Muscle of leg (tissue), 3 donors: ENCODE measurements at regions not wholly inside any gene's neighbourhood (a gene's known extent, or its start where the extent isn't known, plus 50 kb on each side); places are given as distances from the start of the nearest gene placed in this dataset.

ENCODE experiments used
- DNase-seq: peaks from one replicate; pipeline ENCODE4 v3.0.0; 2013
- H3K27ac ChIP-seq: one replicate; pipeline ENCODE4 v1.5.1; 2013; ENCODE audit warnings: mild to moderate bottlenecking, low read length, control low read depth
- H3K27me3 ChIP-seq: one replicate; pipeline ENCODE4 v1.6.1; 2013; ENCODE audit warnings: low read length; ENCODE audit not compliant: control insufficient read depth, insufficient read depth
- H3K36me3 ChIP-seq: one replicate; pipeline ENCODE4 v1.6.1; 2013; ENCODE audit warnings: low read length; ENCODE audit not compliant: control insufficient read depth, insufficient read depth
- H3K4me1 ChIP-seq: one replicate; pipeline ENCODE4 v1.6.1; 2013; ENCODE audit warnings: low read length; ENCODE audit not compliant: control insufficient read depth, insufficient read depth
- H3K4me3 ChIP-seq: one replicate; pipeline ENCODE4 v1.5.1; 2013; ENCODE audit warnings: low read length, control low read depth
- H3K9me3 ChIP-seq: replicated peaks from 2 replicates; pipeline ENCODE4 v1.6.1; 2013; ENCODE audit warnings: low read depth, low read length; ENCODE audit not compliant: control insufficient read depth
- WGBS: methylation state at CpG from one replicate; pipeline ENCODE4 v1.1.5; 2013; ENCODE audit warnings: missing lambda C conversion rate; ENCODE audit not compliant: insufficient coverage; 5-methylcytosine and 5-hydroxymethylcytosine counted together

DNA sequence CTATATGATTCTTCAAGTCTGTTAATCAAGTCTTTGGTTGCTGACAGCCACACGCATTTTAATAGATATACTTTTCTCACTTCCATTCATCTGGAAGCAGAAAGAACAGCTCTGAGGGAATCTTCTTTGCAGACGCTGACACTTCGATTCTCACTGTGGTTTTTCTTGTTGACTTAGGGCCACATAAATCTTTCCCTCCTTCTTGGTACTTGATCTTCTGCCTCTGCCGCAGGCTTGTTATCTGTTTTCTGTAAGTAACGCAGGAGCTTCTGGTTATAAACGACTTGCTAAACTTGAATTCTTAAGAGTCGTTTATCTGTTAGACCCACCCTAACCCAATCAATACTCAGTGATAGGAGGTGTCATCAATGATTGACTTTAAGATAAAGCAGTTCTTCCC, 268.8 kb upstream of the SULF2 start:
- WGBS, result 87% methylated on average over 3 of the region's 7 CpGs
- Histone ChIP-seq H3K9me3 (peaks cover 3% of the 10 kb centered on the region), H3K4me3 (no peak overlapping the region), H3K4me1 (peaks cover 7% of the 10 kb centered on the region), H3K27ac (no peak overlapping the region), H3K27me3 (no peaks in the 10 kb centered on the region), H3K36me3 (no peaks in the 10 kb centered on the region)
- no peak for DNase-seq

DNA sequence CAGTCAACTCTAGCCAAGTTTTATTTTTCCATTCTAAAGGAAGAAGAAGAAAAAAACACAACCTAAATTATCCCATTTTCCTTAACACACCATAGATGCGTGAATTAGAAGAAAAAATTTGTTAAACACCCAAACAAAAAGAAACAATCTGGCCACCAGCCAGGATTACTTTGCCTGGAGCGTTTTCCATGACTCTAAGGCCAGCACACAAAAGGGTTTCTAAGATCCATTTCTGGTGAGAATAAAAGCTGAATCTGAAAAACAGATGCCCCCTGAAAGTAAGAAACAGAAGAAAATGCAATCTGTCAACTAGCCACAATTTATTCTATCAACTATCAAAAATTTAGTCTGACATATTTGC, 267.2 kb upstream of the SULF2 start:
- Histone ChIP-seq H3K36me3 (no peaks in the 10 kb centered on the region), H3K4me1 (peaks cover 7% of the 10 kb centered on the region), H3K27me3 (no peaks in the 10 kb centered on the region), H3K27ac (peak overlapping the region; percentile 32), H3K9me3 (no peaks in the 10 kb centered on the region), H3K4me3 (no peak overlapping the region)
- no CpG with 5 or more reads among the region's 2 CpGs for WGBS
- peak; percentile 80 for DNase-seq

DNA sequence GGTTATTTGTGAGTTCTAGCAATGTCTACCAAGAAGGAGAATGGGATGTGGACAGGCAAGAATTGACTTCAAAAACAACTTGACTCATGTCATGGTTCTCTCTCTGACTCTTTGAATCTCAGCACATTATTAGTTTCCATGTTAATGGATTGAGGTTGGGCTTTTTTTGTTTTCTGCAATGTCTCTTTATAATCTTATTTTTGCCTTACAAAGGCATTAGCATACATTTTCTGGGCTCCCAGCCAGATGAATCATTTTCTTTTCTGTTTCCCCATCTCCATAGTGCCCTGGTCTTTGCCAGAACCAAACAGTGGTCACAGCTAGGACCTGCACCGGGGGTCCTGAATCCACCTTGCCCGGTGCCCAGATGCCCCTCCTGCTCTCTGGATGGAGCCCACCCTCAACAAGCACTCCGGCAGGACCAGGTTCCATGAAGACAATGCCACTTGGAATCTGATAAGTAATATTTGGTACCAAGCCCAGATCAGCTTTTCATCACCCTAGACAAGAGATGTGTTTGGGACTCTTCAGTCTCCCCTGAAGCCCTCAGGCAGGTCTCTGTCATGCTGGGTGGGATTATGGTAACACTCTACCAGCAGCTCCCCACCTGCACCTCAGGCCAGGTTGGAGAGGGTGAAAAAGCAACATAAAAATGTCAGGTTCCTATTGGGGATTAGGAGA, 266.7 kb upstream of the SULF2 start:
- Histone ChIP-seq H3K9me3 (no peaks in the 10 kb centered on the region), H3K4me3 (no peak overlapping the region), H3K27me3 (no peaks in the 10 kb centered on the region), H3K27ac (peak overlapping the region; percentile 32), H3K4me1 (peaks cover 7% of the 10 kb centered on the region), H3K36me3 (no peaks in the 10 kb centered on the region)
- 58% methylated on average over 2 of the region's 3 CpGs for WGBS
- DNase-seq, result peak; percentile 94

DNA sequence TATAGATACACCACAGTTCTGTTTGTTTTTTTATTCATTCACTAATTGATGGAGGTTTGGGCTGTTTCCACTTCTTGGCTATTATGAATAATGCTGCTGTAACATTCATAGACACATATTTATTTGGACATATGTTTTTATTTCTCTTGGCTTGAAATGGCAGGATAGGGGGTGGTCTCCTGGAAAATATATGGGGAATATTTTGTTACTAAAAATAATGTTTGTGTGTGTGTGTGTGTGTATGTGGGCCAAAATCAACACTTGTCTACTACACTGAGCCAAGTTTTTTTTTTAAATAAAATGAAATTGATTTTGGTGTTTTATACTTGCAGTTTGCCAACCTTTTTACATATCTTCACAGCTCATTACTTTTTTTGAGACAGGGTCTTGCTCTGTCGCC, 264.4 kb upstream of the SULF2 start:
- H3K4me3 ChIP-seq, result no peak overlapping the region
- H3K9me3 ChIP-seq, result no peaks in the 10 kb centered on the region
- peaks cover 7% of the 10 kb centered on the region for H3K4me1 ChIP-seq
- H3K27me3 ChIP-seq, result no peaks in the 10 kb centered on the region
- H3K27ac ChIP-seq, result no peak overlapping the region
- 50% methylated on average over 1 of the region's 1 CpG for WGBS
- H3K36me3 ChIP-seq, result no peaks in the 10 kb centered on the region
- peak; percentile 67 for DNase-seq

DNA sequence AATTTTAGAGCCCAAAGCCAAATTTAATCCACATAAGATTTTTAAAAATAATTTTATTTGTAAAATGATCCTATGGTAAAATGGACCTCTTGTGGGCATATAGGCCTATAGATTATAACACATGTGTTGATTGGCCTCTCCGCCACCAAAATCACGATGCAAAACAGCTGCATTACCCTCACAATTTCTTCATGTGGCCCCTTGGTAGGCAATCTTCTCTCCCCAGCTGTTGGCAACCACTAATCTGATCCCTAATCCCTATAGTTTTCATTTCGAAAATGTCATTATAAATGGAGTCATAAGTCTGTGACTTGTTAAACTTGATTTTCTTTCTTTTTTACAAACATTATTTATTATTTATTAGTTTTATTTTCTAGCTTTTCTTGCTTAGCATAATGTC, 263.9 kb upstream of the SULF2 start:
- Histone ChIP-seq H3K9me3 (no peaks in the 10 kb centered on the region), H3K36me3 (no peaks in the 10 kb centered on the region), H3K4me1 (peaks cover 7% of the 10 kb centered on the region), H3K27ac (no peak overlapping the region), H3K27me3 (no peaks in the 10 kb centered on the region), H3K4me3 (no peak overlapping the region)
- WGBS, result no CpG with 5 or more reads among the region's 3 CpGs
- no peak for DNase-seq

DNA sequence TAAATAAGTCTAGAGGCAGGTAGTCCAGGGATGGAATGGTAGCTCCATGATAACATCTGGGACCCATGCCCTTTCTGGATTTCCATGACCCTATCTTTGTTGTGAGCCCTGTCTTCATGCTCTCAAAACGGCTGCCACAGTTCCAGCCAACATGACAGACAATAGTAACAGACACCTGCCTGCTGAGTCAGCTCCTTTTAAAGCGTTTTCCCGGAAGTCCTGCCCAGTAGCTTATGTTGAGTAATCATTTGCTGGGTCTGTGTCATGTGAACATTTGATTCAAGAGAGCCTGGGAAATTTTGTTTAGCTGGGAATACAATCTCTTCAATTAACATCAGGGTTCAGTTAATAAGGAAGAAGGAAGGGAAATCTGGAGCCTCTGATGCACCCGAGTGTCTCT, 262.2 kb upstream of the SULF2 start:
- H3K4me1 ChIP-seq, result peaks cover 7% of the 10 kb centered on the region
- H3K27ac ChIP-seq, result no peak overlapping the region
- no peaks in the 10 kb centered on the region for H3K27me3 ChIP-seq
- H3K36me3 ChIP-seq, result no peaks in the 10 kb centered on the region
- no peaks in the 10 kb centered on the region for H3K9me3 ChIP-seq
- DNase-seq, result no peak
- 63% methylated on average over 1 of the region's 4 CpGs for WGBS
- H3K4me3 ChIP-seq, result no peak overlapping the region

DNA sequence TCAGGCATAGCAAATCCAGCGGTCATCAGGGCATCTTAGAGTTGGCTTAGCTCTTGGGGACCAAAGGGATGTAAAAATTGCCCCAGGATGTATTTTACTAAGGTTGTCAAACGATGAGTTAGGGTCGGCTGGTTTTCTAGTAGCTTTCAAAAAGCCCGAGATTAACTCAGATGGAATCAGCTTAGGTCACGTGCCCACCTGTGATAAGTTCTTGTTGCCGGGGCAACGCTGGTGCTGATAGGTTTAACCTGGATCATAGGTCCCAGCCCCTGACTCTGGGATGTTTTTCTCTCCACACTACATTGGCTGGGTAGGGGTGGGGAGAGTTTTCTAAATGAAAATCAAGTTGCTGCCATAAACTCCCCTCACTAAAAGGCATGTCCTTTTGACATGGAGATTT, 257.3 kb upstream of the SULF2 start:
- Histone ChIP-seq H3K27me3 (peaks cover 9% of the 10 kb centered on the region), H3K4me1 (peaks cover 4% of the 10 kb centered on the region), H3K27ac (no peak overlapping the region), H3K4me3 (no peak overlapping the region), H3K9me3 (peaks cover 2% of the 10 kb centered on the region), H3K36me3 (no peaks in the 10 kb centered on the region)
- DNase-seq, result no peak
- 78% methylated on average over 5 of the region's 7 CpGs for WGBS

DNA sequence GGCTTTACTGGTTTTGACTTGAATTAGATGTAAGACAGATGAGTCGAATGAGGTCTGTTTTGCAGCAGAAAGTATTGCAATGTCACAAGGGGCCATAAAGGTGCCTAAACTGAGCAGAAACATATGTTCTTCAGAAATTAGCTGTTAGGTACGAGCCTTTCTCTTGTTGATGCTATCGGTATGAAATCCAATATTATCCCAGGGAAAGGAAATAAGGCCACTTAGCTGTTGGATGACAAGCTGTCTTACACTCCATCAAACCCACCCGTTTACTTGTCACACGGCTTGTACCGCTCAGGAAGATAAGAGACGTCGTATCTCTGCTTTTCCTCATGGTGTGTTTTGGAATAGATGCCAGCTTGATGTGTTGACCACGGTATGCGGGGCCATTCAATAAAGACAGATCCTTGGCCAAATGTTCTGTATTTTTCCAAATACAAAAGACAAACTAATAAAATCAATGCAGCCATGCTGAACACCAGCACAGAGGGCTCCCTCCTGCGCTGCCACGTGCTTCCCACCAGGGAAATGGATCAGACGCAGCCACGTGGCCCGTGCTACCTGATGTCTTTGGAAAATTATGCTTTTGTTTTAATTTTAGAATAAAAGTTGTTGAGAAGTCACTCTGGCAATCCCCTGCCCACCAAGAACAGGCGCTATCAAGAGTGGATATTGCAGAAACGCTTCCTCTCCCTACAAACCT, 255.9 kb upstream of the SULF2 start:
- peaks cover 9% of the 10 kb centered on the region for H3K27me3 ChIP-seq
- peaks cover 8% of the 10 kb centered on the region for H3K4me1 ChIP-seq
- no peaks in the 10 kb centered on the region for H3K36me3 ChIP-seq
- H3K27ac ChIP-seq, result no peak overlapping the region
- WGBS, result 33% methylated on average over 6 of the region's 17 CpGs
- H3K4me3 ChIP-seq, result no peak overlapping the region
- peaks cover 2% of the 10 kb centered on the region for H3K9me3 ChIP-seq
- no peak for DNase-seq

DNA sequence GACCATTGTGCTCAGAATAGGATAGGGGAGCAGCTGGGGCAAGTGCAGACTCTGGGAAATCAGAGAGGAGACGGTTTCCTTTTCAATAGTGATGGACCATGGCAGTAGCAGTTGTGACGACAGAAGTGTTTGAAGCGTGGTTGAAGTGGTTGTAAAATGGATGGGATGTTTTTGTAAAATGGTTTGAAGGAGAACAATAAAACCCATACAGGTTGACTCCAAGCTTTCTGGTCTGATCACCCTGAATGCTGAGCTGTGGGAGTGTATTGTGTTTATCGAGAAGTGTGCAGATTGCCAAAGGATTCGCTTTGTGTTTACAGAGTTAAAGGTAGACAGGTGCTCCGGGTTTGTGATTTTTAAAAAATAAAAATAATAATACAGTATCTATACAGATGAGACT, 255.2 kb upstream of the SULF2 start:
- H3K4me3 ChIP-seq, result no peak overlapping the region
- no peak overlapping the region for H3K27ac ChIP-seq
- H3K27me3 ChIP-seq, result peaks cover 9% of the 10 kb centered on the region
- peaks cover 8% of the 10 kb centered on the region for H3K4me1 ChIP-seq
- 69% methylated on average over 3 of the region's 6 CpGs for WGBS
- H3K36me3 ChIP-seq, result no peaks in the 10 kb centered on the region
- peaks cover 2% of the 10 kb centered on the region for H3K9me3 ChIP-seq
- DNase-seq, result no peak

DNA sequence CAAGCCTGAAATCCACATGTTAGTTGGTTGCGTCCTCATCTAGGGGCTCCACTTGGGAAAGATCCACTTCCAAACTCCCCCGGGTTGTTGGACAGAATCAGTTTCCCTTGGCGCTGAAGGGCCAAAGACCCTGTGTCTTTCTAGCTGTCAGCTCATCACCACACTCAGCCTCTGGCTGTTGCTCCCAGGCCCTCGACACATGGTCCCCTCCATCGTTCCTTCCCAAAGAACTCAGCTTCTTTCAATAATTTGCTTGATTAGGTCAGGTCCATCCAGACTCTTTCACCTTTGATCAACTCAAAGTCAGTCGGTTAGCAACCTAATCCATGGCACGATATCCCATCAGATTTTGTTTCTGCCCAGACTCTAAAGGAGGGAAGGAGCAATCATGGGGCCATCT, 254.8 kb upstream of the SULF2 start:
- Histone ChIP-seq H3K27ac (no peak overlapping the region), H3K27me3 (peaks cover 9% of the 10 kb centered on the region), H3K4me3 (no peak overlapping the region), H3K36me3 (no peaks in the 10 kb centered on the region), H3K4me1 (peaks cover 8% of the 10 kb centered on the region), H3K9me3 (peaks cover 2% of the 10 kb centered on the region)
- 68% methylated on average over 5 of the region's 7 CpGs for WGBS
- DNase-seq, result no peak
